ENCODE measurements at regions not wholly inside any gene's neighbourhood (a gene's known extent, or its start where the extent isn't known, plus 50 kb on each side); places are given as distances from the start of the nearest gene placed in this dataset.

GRCh38 chr21:27086630-27087029 is 119.7 kb upstream of the ADAMTS5 start:
- Histone ChIP-seq H3K36me3 (no peaks in the 10 kb centered on the region), H3K4me1 (no peaks in the 10 kb centered on the region), H3K27ac (no peak overlapping the region), H3K9me3 (no peaks in the 10 kb centered on the region), H3K4me3 (no peak overlapping the region), H3K27me3 (no peaks in the 10 kb centered on the region)
- WGBS = 89% methylated on average over 2 of the region's 2 CpGs
- no peak for DNase-seq (ENCODE audit: low spot score in 2 of 2)
- TF ChIP-seq CTCF (IDR thresholded peaks at IDR 0.05) (no peak), POLR2AphosphoS5 (IDR thresholded peaks at IDR 0.05) (no peak), POLR2A (IDR thresholded peaks at IDR 0.05) (no peak), EP300 (IDR thresholded peaks at IDR 0.05) (no peak)

- no peak overlapping the region for H3K27ac ChIP-seq
- no peaks in the 10 kb centered on the region for H3K27me3 ChIP-seq
- WGBS = 70% methylated on average over 6 of the region's 6 CpGs
- no peak for TF ChIP-seq EP300 (IDR thresholded peaks at IDR 0.05)
- TF ChIP-seq CTCF (IDR thresholded peaks at IDR 0.05) = no peak
- no peak for TF ChIP-seq POLR2AphosphoS5 (IDR thresholded peaks at IDR 0.05)
- no peak for TF ChIP-seq POLR2A (IDR thresholded peaks at IDR 0.05)
- H3K9me3 ChIP-seq = no peaks in the 10 kb centered on the region
- H3K4me3 ChIP-seq = no peak overlapping the region
- H3K4me1 ChIP-seq = no peaks in the 10 kb centered on the region
- no peaks in the 10 kb centered on the region for H3K36me3 ChIP-seq
- no peak for DNase-seq (ENCODE audit: low spot score in 2 of 2)
These were observed 119.3 kb upstream of the ADAMTS5 start for GRCh38 chr21:27086186-27086585.

GRCh38 chr21:27085387-27085786 is 118.5 kb upstream of the ADAMTS5 start:
- no peak overlapping the region for H3K4me3 ChIP-seq
- no peaks in the 10 kb centered on the region for H3K27me3 ChIP-seq
- no peak for DNase-seq (ENCODE audit: low spot score in 2 of 2)
- no peak overlapping the region for H3K27ac ChIP-seq
- WGBS = 85% methylated on average over 1 of the region's 1 CpG
- no peaks in the 10 kb centered on the region for H3K9me3 ChIP-seq
- H3K36me3 ChIP-seq = no peaks in the 10 kb centered on the region
- no peaks in the 10 kb centered on the region for H3K4me1 ChIP-seq
- TF ChIP-seq CTCF (IDR thresholded peaks at IDR 0.05) = no peak
- no peak for TF ChIP-seq POLR2AphosphoS5 (IDR thresholded peaks at IDR 0.05)
- TF ChIP-seq POLR2A (IDR thresholded peaks at IDR 0.05) = no peak
- TF ChIP-seq EP300 (IDR thresholded peaks at IDR 0.05) = no peak

- TF ChIP-seq POLR2AphosphoS5 (IDR thresholded peaks at IDR 0.05) = no peak
- TF ChIP-seq POLR2A (IDR thresholded peaks at IDR 0.05) = no peak
- TF ChIP-seq EP300 (IDR thresholded peaks at IDR 0.05) = no peak
- no peak for TF ChIP-seq CTCF (IDR thresholded peaks at IDR 0.05)
- DNase-seq (ENCODE audit: low spot score in 2 of 2) = no peak
- H3K36me3 ChIP-seq = no peaks in the 10 kb centered on the region
- WGBS = 93% methylated on average over 3 of the region's 3 CpGs
- no peaks in the 10 kb centered on the region for H3K9me3 ChIP-seq
- no peak overlapping the region for H3K27ac ChIP-seq
- no peaks in the 10 kb centered on the region for H3K27me3 ChIP-seq
- H3K4me3 ChIP-seq = no peak overlapping the region
- H3K4me1 ChIP-seq = no peaks in the 10 kb centered on the region
These were observed 116.3 kb upstream of the ADAMTS5 start for GRCh38 chr21:27083144-27083543.

GRCh38 chr21:27082431-27083010 is 115.6 kb upstream of the ADAMTS5 start:
- WGBS = 77% methylated on average over 4 of the region's 4 CpGs
- H3K4me3 ChIP-seq = no peak overlapping the region
- no peak for TF ChIP-seq POLR2AphosphoS5 (IDR thresholded peaks at IDR 0.05)
- TF ChIP-seq POLR2A (IDR thresholded peaks at IDR 0.05) = no peak
- TF ChIP-seq EP300 (IDR thresholded peaks at IDR 0.05) = no peak
- TF ChIP-seq CTCF (IDR thresholded peaks at IDR 0.05) = no peak
- H3K27me3 ChIP-seq = no peaks in the 10 kb centered on the region
- no peaks in the 10 kb centered on the region for H3K9me3 ChIP-seq
- no peak for DNase-seq (ENCODE audit: low spot score in 2 of 2)
- H3K27ac ChIP-seq = no peak overlapping the region
- H3K4me1 ChIP-seq = no peaks in the 10 kb centered on the region
- H3K36me3 ChIP-seq = no peaks in the 10 kb centered on the region

Data from suprapubic skin (tissue), 4 donors.